Thyroid gland (tissue), 4 donors: ENCODE measurements at regions not wholly inside any gene's neighbourhood (a gene's known extent, or its start where the extent isn't known, plus 50 kb on each side); places are given as distances from the start of the nearest gene placed in this dataset.

Source experiments
- POLR2A ChIP-seq, 2 donors: fragments of 450-650 bp; IDR thresholded peaks; one replicate each; pipeline ENCODE4 v1.6.1; 2017; ENCODE audit warnings: antibody characterized with exemption in 2 of 2, mild to moderate bottlenecking in 2 of 2, moderate library complexity in 1 of 2
- TF ChIP-seq, protein P1 (sequence below), 6 experiments: fragments of 200-600 bp in 3 of 6; fragments of 450-650 bp in 3 of 6; sonication (generic) in 3 of 6; IDR thresholded peaks; one replicate each; pipeline ENCODE4 v1.5.1; 2016 to 2019; ENCODE audit warnings: antibody characterized with exemption in 6 of 6, mild to moderate bottlenecking in 2 of 6, inconsistent platforms in 1 of 6, moderate library complexity in 1 of 6

DNA sequence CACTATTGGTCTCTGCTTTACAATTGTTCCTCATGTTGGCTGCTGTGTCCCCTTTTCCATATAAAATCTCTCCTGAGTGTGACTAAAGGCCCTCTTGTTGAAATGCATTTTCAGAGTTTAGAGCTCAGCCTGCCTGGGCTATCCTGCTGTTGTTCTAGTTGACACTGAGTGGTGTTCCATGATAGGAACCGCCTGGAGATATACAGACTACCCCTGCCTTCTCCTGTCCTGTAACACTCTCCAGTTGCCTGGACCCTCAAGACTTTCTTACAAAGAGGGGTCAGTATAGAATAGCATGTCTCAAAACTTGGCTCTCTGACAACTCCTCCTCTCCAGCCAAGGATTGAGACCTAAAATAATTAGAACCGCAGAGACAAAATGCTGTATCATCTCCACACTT is 152.0 kb upstream of the POU3F1 start:
- TF ChIP-seq, protein P1, sequence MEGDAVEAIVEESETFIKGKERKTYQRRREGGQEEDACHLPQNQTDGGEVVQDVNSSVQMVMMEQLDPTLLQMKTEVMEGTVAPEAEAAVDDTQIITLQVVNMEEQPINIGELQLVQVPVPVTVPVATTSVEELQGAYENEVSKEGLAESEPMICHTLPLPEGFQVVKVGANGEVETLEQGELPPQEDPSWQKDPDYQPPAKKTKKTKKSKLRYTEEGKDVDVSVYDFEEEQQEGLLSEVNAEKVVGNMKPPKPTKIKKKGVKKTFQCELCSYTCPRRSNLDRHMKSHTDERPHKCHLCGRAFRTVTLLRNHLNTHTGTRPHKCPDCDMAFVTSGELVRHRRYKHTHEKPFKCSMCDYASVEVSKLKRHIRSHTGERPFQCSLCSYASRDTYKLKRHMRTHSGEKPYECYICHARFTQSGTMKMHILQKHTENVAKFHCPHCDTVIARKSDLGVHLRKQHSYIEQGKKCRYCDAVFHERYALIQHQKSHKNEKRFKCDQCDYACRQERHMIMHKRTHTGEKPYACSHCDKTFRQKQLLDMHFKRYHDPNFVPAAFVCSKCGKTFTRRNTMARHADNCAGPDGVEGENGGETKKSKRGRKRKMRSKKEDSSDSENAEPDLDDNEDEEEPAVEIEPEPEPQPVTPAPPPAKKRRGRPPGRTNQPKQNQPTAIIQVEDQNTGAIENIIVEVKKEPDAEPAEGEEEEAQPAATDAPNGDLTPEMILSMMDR (IDR thresholded peaks at IDR 0.05): no peak
- TF ChIP-seq POLR2A (IDR thresholded peaks at IDR 0.05): no peak
